ENCODE measurements at regions not wholly inside any gene's neighbourhood (a gene's known extent, or its start where the extent isn't known, plus 50 kb on each side); places are given as distances from the start of the nearest gene placed in this dataset.

DNA sequence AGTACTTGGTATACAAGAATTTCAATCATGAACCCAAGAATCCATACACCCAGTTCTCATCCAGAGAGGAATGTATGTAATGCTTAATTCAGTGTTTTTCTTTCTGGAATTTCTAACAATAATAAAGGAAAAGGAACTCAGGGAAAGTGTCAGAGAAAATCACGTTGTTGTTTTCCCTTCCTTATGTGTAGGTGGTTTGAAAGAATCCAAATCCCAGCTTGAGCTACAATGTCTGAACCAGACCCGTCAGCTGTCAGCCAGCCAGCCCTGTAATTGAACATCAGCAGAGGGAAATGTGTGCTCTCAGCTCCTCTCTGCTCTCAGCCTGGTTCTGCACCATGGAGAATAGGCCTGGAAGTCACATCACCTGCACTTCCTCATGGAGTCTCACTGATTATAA lies 126.5 kb downstream of the TMEM30B start:
- TF ChIP-seq POLR2AphosphoS5 (IDR thresholded peaks at IDR 0.05) = no peak
- TF ChIP-seq, protein P1, sequence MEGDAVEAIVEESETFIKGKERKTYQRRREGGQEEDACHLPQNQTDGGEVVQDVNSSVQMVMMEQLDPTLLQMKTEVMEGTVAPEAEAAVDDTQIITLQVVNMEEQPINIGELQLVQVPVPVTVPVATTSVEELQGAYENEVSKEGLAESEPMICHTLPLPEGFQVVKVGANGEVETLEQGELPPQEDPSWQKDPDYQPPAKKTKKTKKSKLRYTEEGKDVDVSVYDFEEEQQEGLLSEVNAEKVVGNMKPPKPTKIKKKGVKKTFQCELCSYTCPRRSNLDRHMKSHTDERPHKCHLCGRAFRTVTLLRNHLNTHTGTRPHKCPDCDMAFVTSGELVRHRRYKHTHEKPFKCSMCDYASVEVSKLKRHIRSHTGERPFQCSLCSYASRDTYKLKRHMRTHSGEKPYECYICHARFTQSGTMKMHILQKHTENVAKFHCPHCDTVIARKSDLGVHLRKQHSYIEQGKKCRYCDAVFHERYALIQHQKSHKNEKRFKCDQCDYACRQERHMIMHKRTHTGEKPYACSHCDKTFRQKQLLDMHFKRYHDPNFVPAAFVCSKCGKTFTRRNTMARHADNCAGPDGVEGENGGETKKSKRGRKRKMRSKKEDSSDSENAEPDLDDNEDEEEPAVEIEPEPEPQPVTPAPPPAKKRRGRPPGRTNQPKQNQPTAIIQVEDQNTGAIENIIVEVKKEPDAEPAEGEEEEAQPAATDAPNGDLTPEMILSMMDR (IDR thresholded peaks at IDR 0.05 in 8 of 11, conservative IDR thresholded peaks at IDR 0.05 in 3 of 11) = no peak
- TF ChIP-seq POLR2A (IDR thresholded peaks at IDR 0.05) = no peak

All from spleen (tissue), 7 donors.